Fibroblast of peridontal ligament (primary cell): ENCODE measurements at regions not wholly inside any gene's neighbourhood (a gene's known extent, or its start where the extent isn't known, plus 50 kb on each side); places are given as distances from the start of the nearest gene placed in this dataset.

ENCODE experiments used
- DNase-seq: peaks from one replicate; pipeline ENCODE4 v3.0.0-alpha.2; 2010; ENCODE audit errors: extremely low read depth

DNA sequence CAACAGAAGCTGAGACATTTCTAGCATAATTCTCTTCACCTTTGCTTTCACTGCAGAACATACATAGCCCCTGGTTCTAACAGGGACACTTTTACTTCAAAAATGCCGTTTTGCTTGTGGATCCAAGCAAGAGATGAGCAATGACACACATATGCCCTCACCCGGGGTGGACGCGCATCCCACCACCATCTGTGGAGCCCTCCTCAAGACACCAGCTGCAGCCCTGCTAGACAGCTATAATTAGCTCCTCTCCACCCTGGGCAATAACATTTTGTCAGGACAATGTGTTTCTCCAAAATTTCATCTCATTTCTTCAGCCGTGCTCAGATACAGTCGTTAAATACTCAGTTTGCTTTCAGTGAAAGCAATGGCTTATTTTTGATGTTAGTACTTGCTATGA is 368.7 kb upstream of the RAB6C start:
- no peak for DNase-seq

- no peak for DNase-seq
Measured at GRCh38 chr2:129611471-129611870, 368.0 kb upstream of the RAB6C start.

DNA sequence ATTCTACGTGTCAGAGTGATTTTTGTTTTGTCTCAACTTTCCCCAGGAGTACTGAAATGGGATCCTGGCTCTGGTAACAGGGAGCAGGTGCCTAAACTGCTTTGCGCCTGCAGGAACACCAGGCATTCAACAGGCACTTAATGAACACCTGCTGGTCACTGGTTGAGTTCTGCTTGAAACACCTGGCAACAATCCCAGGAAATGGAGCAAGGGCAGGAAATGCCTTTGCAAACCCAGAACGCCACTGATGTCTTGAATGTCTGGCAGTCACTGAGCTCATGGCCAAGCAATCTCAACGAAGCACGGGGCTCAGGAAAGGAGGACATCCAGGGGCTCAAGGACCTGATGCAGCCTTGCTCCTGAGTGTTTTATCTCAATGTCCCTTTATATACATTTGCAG is 360.0 kb upstream of the RAB6C start:
- no peak for DNase-seq

GRCh38 chr2:129620411-129620810 is 359.1 kb upstream of the RAB6C start:
- no peak for DNase-seq

- DNase-seq: no peak
Measured at GRCh38 chr2:129623783-129624182, 355.7 kb upstream of the RAB6C start.

DNA sequence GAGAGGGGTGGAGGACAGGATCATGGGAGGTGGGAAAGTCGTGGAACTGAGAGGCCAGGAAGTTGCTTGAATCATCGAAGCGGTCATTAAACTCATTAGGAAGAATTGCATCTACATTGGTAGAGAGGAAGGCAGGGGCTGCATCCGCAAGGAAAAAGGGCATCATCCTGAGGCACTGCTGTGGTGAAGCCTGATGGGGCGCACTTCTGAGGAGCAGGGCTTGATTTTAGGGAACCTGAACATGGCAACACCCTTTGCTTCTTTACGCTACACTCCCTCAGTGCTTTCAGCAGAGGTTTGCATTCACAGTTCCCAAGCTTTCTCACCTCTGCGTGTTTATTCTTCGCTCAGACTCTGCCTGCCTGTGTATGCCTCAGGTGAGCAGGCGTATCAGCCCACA is 352.0 kb upstream of the RAB6C start:
- DNase-seq: no peak

DNA sequence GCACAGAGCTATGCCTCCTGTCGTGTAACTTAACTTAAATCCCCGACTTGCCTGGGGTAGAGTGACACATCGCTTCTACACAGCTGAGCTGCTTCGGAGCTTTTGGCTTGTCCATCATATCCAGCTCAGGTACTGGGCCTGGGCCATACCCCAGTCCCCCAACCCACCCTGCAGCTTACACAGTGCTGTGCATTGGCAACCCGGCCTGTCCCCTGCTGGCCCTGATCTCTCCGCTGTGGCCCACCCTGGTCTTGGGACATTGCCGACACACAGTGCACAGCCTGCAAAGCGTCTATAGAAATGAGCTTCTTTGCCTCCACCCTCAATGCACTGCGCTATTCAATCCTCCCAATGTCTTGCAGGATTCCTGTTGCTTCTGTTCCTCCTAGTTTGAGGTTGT is 342.8 kb upstream of the RAB6C start:
- DNase-seq: no peak

DNA sequence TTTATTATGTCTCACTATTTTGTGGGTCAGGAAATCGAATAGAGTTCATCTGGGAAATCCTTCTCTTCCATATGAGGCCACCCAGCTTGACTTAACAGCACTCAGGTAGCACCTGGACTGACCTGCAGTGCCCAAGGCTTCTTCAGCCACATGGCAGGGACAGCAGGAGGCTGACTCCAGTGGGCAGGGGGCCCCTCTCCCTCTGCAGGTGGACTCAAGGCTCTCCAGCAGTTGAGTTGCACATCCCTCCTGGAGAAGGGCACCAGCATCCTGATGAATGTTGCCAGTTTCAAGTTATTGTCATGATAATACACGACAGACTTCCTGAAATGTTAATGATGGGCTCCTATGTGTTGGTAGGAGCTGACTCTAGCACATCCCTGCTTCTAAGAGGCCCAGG is 338.1 kb upstream of the RAB6C start:
- no peak for DNase-seq

- no peak for DNase-seq
Measured at GRCh38 chr2:129642526-129643043, 336.9 kb upstream of the RAB6C start.

GRCh38 chr2:129645335-129645734 is 334.1 kb upstream of the RAB6C start:
- no peak for DNase-seq

GRCh38 chr2:129646107-129646506 is 333.4 kb upstream of the RAB6C start:
- DNase-seq: no peak

GRCh38 chr2:129653246-129653645 is 326.2 kb upstream of the RAB6C start:
- no peak for DNase-seq

GRCh38 chr2:129654331-129654730 is 325.1 kb upstream of the RAB6C start:
- no peak for DNase-seq

GRCh38 chr2:129656081-129656598 is 323.3 kb upstream of the RAB6C start:
- DNase-seq: no peak

DNA sequence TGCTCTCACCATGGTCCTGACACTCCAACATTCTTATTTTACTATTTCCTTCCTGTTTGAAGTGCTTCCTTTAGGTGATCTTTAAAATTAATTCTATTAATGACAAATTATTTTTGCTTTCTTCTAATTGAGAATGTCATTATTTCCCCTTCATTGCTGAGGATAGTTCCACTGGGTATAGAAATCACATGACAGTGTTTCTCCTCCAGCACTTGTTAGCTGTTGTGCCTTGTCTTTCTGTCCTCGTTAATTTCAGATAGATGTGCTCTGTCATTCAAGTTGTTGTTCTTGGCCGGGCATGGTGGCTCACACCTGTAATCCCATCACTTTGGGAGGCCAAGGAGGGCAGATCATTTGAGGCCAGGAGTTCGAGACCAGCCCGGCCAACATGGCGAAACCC is 321.0 kb upstream of the RAB6C start:
- no peak for DNase-seq

- no peak for DNase-seq
Measured at GRCh38 chr2:129661935-129662334, 317.5 kb upstream of the RAB6C start.

GRCh38 chr2:129667577-129667976 is 311.9 kb upstream of the RAB6C start:
- DNase-seq: no peak

DNA sequence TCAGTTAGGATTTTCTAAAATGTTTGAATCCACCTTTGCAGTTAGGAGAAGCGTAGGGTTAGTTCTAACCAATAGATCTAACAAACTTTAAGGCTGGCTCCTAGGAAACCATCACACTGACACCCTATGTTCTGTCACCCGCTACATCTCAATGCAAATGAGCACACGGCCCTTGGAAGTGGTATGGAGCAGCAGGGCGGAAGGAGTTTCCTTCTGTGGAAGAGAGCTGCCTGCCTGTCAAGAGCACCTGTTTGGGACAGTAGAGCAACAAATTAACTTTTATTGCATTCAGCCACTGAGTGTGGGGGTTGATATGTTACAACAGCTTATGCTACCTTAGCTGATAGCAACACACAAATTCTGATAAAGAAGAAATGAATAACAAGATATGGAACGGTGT is 306.9 kb upstream of the RAB6C start:
- DNase-seq: no peak

DNA sequence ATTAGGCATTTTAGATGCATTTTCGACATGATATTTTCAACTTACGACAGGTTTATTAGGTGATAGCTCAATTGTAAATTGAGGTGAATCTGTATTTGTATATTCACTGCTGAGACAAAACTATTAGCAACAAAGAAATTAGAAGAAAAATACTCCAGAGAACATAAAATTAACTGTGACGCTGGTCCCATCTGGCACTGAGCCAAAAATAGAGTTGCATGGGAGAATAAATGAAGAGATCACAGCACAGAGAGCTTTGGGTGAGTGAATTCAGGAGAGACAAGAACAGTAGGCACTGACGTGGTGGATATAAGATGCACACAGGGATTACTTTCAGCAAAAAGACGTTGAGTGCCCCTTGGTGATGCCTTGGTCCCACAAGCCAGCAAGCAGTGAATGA is 306.2 kb upstream of the RAB6C start:
- no peak for DNase-seq

- no peak for DNase-seq
Measured at GRCh38 chr2:129673847-129674711, 305.4 kb upstream of the RAB6C start.

- no peak for DNase-seq
Measured at GRCh38 chr2:129678751-129679150, 300.7 kb upstream of the RAB6C start.

DNA sequence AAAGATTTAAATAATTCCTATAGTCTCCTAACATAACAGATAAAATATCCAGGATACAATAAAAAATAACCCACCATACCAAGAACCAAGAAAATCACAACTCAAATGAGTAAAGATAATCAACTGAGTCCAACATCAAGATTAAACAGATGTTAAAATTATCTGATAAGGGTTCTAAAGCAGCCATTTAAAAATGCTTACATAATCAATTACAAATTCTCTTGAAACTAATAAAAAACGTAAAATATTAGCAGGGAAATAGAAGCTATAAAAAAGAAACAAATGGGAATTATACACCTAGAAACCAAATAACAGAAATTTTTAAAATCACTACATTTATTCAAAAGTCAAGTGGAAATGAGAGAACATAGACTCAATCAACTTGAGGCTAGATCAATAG is 297.7 kb upstream of the RAB6C start:
- DNase-seq: no peak

- DNase-seq: no peak
Measured at GRCh38 chr2:129689653-129690448, 289.6 kb upstream of the RAB6C start.
